ACHN (cell line): ENCODE measurements at regions not wholly inside any gene's neighbourhood (a gene's known extent, or its start where the extent isn't known, plus 50 kb on each side); places are given as distances from the start of the nearest gene placed in this dataset.
A peak's percentile ranks its signal among the peaks of the same experiment; 100 is the strongest.

ENCODE experiments used
- DNase-seq: peaks from one replicate; pipeline ENCODE4 v3.0.0-alpha.2; 2015
- in situ Hi-C: cut with HindIII; loops from 2 replicates; pipeline ENCODE4 v1.10.0; 2017; ENCODE audit warnings: low sequenced_read_pairs, low pct_ligation_motif_present, low pct_unique_long_range_greater_than_20kb

DNA sequence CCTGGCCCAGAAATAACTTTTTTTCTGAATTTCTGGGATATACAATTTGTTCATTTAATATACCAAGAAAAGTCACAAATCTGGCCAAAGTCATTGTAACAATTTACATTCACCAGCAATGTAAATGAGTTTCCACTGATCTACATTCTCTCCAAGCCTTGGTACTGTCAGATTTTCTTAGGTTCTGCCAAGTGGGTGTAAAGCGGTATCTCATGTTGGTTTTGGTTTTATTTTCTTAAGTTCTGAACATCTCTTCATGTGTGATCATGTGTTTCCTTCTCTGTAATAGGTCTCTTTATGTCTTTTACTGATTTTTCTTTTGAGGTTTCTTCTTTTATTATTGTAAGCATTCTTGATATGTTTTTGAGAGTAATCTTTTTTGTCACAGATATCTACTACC is 235.6 kb upstream of the COL8A1 start:
- DNase-seq, result no peak
- in situ Hi-C loops, result no loop called here

DNA sequence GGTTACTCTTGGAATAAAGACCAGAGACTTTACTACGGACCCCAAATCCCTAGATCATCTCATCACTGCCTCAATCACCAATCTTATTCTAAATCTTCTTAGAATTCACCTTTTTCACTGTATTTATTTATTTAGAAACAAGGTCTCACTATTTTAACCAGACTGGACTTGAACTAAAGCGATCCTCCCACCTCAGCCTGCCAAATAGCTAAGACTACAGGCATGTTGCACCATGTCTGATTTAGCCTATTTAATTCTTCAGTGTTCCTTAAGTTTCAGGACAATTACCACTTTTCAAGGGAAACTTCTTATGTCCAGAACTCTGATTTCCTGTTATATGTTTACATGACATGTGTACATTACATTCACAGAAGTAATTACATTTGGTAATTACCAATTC is 238.0 kb upstream of the COL8A1 start:
- in situ Hi-C loops, result no loop called here

GRCh38 chr3:99396651-99397275 is 241.6 kb upstream of the COL8A1 start:
- no peak for DNase-seq
- in situ Hi-C loops, result no loop called here

More for the DNA sequence above, 238.0 kb upstream of the COL8A1 start:
- no peak for DNase-seq

DNA sequence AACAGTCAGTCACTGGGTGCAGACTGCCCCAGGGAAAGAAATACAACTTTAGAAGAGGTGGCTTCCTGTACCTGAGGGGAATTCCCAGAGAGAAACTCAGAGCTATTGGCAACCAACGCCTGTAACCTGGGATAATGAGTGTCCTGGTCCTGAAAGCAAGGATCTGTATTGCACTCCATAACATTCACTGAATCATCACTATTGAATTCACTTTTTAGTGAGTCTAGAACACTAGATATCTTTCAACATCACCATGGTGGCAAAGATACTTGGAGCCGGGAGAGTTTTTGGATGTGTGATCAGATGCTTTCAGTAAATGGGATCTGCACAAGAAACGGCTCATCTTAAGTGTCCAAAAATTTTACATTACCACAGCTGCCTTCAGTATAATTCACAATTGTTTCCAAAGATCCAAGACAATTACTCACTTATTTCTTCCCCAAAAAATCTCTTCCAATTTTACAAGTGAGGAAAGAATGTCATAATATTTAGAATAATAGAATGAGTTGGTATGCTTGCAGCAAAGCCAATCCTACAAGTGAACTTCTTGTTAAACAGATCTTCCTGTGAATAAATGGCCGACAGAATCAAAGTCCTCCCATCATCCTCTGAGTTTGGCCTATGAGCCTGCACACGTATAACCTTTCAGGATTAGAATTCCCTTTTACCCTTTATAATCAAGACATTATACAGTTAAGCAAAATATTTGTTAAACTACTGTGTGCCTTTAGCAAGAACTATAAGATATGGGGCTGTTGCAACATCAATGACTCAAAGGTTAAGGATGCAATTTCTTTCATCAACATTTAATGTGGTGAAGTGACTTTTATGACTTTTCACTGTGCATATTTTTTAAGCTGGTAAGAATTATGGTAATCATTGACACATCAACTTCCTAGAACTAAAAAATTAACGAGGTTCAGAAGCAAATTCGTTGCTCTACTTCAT is 243.3 kb upstream of the COL8A1 start:
- DNase-seq, result peak; percentile 33
- in situ Hi-C loops, result no loop called here

DNA sequence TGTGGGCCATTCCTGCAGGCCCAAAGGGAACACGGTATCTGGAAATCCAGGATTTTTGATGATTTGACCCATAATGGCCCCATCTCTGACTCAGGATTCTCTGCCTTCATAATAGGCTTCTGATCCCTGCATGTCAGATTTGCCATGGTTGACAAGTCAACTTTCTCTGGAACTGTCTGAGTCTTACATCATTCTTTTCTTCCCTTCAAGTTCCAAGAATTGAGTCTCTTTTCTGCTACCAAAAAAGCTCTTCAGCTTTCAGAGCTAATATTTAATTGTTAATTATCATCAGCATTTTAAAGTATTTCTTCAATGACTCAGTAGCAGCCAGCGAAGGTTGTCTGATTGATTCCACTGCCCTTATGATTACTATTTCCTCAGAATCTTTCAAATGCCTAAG is 244.4 kb upstream of the COL8A1 start:
- no peak for DNase-seq
- in situ Hi-C loops, result no loop called here

GRCh38 chr3:99388780-99389179 is 249.6 kb upstream of the COL8A1 start:
- DNase-seq, result no peak
- in situ Hi-C loops, result no loop called here

DNA sequence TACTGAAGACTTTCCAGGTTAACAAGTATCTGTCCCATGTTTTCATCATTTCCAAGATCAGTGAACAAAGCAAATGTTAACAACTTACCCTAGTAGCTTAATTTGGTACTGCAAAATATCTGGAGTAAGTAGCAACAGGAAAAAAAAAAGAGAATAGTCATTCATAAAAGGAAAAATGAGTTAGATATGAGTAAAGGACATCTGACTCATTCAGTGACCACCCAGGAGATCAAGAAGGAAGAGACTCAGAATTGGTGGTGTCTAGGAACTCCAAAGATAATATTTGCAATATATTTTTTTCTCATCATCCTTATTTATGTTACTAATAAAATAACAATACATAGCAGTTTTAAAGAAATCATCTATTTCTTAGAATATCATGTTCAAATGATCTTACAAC is 253.8 kb upstream of the COL8A1 start:
- in situ Hi-C loops, result no loop called here
- no peak for DNase-seq

DNA sequence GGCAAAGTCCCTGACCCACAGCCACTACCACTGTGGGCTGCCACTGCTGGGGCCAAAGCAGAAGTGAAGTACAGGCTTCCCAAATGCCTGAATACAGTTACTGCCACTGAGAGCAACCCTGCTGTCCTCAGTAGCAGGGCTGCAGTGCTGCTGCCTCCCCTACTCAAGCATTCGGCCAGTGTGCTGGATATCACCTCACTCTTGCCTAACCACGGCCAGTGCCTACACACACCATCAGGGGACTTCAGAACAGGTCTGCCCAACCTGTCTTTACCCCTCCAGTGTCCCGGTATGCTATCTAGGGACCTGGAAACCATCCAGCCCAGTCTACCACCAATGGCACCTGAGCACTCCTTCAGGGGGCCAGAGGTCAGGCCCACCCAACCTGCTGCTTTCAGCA is 261.5 kb upstream of the COL8A1 start:
- DNase-seq, result no peak
- in situ Hi-C loops, result no loop called here

- DNase-seq, result no peak
- in situ Hi-C loops, result no loop called here
These were observed 264.6 kb upstream of the COL8A1 start for GRCh38 chr3:99373846-99374210.

DNA sequence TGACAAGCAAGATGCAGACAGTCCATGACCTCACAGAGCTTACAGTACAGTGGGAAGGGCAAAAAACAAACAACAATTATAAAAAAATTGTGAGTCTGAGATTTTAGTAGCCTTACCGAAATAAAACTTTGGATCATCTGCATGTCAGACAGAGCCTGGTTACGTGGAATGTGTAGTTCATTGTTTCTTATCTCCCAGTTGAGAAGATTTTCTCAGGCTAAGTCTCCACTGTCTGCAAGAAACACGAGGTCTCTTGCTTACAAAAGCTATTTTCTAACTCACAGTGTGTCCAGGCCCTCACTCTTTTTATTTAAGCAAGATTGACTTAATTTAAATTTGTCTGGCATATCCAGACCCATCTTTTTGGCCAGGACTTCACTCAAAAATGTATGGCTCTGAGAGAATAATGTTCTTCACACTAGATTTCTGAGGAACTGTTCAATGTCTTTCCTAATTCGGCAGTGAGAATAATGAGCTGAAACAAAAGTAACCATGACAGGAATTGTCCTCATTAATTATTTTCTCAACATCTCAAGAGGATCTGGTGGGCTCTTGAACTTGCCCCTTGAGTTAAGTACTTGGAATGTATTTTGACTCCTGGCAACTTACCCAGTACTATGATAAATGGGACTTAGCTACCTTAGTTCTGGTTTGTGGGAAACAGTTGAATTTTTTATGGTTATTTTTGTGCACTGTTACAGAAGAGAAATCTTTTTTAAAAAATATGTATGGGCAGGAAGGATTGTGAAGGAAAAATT is 265.1 kb upstream of the COL8A1 start:
- in situ Hi-C loops, result no loop called here
- DNase-seq, result no peak

DNA sequence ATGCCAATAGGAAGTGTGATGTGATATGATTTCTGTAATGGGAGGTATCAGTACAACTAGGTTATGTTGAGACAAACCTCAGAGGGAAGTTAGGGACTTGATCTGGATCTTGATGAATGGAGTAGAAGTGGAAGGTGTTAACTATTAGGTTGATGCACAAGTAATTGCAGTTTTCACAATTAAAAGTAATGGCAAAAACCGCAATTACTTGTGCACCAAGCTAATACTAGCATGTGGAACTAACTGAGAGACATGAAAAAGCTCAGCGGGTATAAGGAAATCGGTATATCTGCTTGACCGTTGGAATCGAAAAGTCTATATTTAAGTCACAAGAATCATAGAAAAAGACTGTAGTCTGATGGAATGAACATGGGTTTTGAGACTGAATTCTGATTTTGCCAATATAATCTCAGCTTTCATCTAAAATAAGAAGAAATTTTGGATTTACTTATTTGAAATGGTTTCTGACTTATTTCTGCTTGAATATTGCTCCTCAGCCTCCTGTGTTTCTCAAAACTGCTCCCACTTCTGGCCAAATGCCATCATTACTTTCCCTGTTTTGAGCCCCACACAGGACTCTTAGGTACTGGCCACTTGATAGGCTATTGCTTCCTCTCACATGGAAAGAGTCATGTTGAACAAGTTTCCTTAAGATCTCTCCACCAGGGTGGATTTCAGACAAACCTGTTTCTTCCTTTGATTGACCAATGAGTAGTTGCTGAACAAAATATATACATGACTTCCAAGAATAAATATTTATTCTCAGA is 271.5 kb upstream of the COL8A1 start:
- in situ Hi-C loops, result no loop called here
- peak; percentile 13 for DNase-seq

DNA sequence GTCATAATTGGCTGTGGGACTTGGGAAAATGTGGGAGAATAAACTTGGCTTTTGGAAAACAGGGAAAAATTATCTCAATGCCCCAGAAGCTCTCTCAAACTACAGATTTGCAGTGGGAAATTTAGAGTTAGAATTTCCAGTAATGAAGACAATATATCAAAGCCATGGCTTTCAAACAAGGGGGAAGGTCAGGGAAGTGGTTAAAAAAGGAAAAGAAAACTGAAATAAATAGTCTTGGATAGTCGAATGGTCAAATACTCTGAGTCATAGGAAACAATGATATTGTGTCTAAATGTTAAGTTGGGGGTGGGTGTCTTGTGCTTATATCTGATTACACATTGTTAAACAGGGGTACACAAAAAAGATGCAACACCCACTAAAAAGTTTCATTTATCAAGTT is 272.4 kb upstream of the COL8A1 start:
- DNase-seq, result no peak
- in situ Hi-C loops, result no loop called here

- DNase-seq, result no peak
- in situ Hi-C loops, result no loop called here
These were observed 273.0 kb upstream of the COL8A1 start for GRCh38 chr3:99365396-99365795.

- in situ Hi-C loops, result no loop called here
- DNase-seq, result no peak
These were observed 281.3 kb upstream of the COL8A1 start for GRCh38 chr3:99357131-99357530.

DNA sequence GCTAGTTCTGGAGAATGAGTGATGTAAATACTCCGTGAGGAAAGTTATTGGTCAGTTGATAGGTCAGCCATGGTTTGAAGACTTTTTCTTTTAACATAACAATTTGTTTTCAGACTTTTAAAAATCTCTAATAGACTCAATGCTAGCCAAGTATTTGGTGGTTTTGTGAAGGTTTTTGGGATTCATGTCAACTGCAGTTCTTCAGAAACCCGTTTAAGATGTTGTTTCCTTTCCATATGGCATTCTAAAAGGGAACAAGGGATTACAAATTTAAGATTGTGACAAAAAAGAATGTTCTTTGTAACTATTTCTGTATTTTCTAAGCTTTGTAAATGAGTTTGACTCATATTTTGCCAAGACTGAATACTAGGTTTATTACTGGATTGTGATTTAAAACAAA is 281.7 kb upstream of the COL8A1 start:
- in situ Hi-C loops, result no loop called here
- no peak for DNase-seq

DNA sequence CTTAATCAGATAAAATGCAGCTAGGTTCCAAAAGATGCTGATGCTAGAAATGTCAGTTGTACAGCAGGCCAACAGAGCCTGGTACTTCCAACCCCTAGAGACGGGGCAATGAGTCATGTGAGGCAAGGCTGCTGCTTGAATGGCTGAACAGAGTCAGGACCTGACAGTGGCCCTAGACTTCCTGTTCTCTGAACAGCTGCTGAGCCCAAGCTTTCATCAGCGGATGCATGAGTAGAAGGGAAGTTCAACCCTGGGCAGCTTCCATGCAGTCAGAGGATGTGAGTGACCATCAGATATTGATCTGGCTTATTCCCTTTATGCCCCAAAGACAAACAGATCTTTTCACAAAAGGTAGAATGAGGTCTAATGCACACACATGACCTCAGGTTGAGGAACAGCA is 282.9 kb upstream of the COL8A1 start:
- in situ Hi-C loops, result no loop called here
- DNase-seq, result no peak

DNA sequence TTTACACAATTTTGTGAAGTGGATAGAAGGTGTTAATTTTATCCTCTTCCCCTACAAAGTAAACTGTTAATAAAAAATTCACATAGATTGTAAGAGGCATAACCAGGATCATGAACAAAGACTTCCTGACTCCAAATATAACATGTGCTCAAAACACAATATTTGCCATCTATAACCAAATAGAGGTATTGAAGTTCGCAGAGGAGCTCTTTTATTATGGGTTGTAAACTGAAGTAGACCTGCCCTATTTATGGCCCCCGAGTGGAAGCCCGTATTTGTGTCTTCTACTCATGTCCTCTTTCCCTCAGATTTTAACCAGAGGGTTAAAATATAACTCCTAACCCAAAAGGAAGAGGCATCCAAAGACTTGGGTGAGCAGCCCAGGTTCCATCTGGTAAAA is 285.6 kb upstream of the COL8A1 start:
- in situ Hi-C loops, result no loop called here
- no peak for DNase-seq

- in situ Hi-C loops, result no loop called here
These were observed 287.3 kb upstream of the COL8A1 start for GRCh38 chr3:99351122-99351521.

DNA sequence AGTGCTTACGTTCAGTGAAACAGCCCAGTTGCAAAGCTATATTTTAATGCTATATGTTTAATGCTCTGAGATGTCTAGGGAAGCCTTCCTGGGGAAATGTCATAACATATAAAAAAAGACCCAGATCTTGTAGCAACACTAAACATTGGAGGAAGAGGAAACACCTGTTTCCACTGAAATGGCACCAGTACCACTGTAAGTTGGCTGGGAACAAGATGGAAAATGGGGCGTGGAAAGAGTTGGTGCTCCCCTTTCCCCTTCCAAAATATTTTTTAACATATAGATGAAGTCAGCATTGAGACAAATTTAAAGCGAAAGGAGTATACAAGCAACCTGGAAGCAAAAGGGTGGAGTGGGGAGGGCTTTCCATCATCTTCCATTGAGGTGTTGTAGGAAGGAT is 289.9 kb upstream of the COL8A1 start:
- DNase-seq, result no peak
- in situ Hi-C loops, result no loop called here

More at GRCh38 chr3:99351122-99351521, 287.3 kb upstream of the COL8A1 start:
- no peak for DNase-seq
